ENCODE measurements at regions not wholly inside any gene's neighbourhood (a gene's known extent, or its start where the extent isn't known, plus 50 kb on each side); places are given as distances from the start of the nearest gene placed in this dataset.

- no peak for TF ChIP-seq CTCF (IDR thresholded peaks at IDR 0.05; ENCODE audit: insufficient read depth, low read length, severe bottlenecking)
- Histone ChIP-seq H3K27me3 (ENCODE audit: control insufficient read depth, insufficient read depth, low read length) (no peaks in the 10 kb centered on the region), H3K4me3 (ENCODE audit: low read depth, low read length) (no peak overlapping the region), H3K36me3 (ENCODE audit: control insufficient read depth, insufficient read depth, low read length) (no peaks in the 10 kb centered on the region)
- FAIRE-seq (no peak), DNase-seq (ENCODE audit: low read depth) (peak; percentile 81)
Measured at GRCh38 chr12:92051441-92051840, 94.2 kb downstream of the BTG1 start.

GRCh38 chr12:92049403-92049802 is 96.2 kb downstream of the BTG1 start:
- H3K36me3 ChIP-seq (ENCODE audit: control insufficient read depth, insufficient read depth, low read length): no peaks in the 10 kb centered on the region
- no peak for DNase-seq (ENCODE audit: low read depth)
- no peaks in the 10 kb centered on the region for H3K27me3 ChIP-seq (ENCODE audit: control insufficient read depth, insufficient read depth, low read length)
- FAIRE-seq: peak; percentile 64
- TF ChIP-seq CTCF (IDR thresholded peaks at IDR 0.05; ENCODE audit: insufficient read depth, low read length, severe bottlenecking): no peak
- H3K4me3 ChIP-seq (ENCODE audit: low read depth, low read length): no peak overlapping the region

- TF ChIP-seq CTCF (IDR thresholded peaks at IDR 0.05; ENCODE audit: insufficient read depth, low read length, severe bottlenecking): no peak
- Histone ChIP-seq H3K4me3 (ENCODE audit: low read depth, low read length) (no peak overlapping the region), H3K27me3 (ENCODE audit: control insufficient read depth, insufficient read depth, low read length) (no peaks in the 10 kb centered on the region), H3K36me3 (ENCODE audit: control insufficient read depth, insufficient read depth, low read length) (no peaks in the 10 kb centered on the region)
- FAIRE-seq (no peak), DNase-seq (ENCODE audit: low read depth) (no peak)
Measured at GRCh38 chr12:92047393-92047826, 98.2 kb downstream of the BTG1 start.

- FAIRE-seq (no peak), DNase-seq (ENCODE audit: low read depth) (no peak)
- Histone ChIP-seq H3K4me3 (ENCODE audit: low read depth, low read length) (no peak overlapping the region), H3K27me3 (ENCODE audit: control insufficient read depth, insufficient read depth, low read length) (no peaks in the 10 kb centered on the region), H3K36me3 (ENCODE audit: control insufficient read depth, insufficient read depth, low read length) (no peaks in the 10 kb centered on the region)
- TF ChIP-seq CTCF (IDR thresholded peaks at IDR 0.05; ENCODE audit: insufficient read depth, low read length, severe bottlenecking): no peak
Measured at GRCh38 chr12:92046557-92047392, 98.9 kb downstream of the BTG1 start.

GRCh38 chr12:92045852-92046251 is 99.8 kb downstream of the BTG1 start:
- Histone ChIP-seq H3K4me3 (ENCODE audit: low read depth, low read length) (no peak overlapping the region), H3K27me3 (ENCODE audit: control insufficient read depth, insufficient read depth, low read length) (no peaks in the 10 kb centered on the region), H3K36me3 (ENCODE audit: control insufficient read depth, insufficient read depth, low read length) (no peaks in the 10 kb centered on the region)
- DNase-seq (ENCODE audit: low read depth) (no peak), FAIRE-seq (peak; percentile 60)
- TF ChIP-seq CTCF (IDR thresholded peaks at IDR 0.05; ENCODE audit: insufficient read depth, low read length, severe bottlenecking): no peak

GRCh38 chr12:92044435-92044834 is 101.2 kb downstream of the BTG1 start:
- Histone ChIP-seq H3K4me3 (ENCODE audit: low read depth, low read length) (no peak overlapping the region), H3K27me3 (ENCODE audit: control insufficient read depth, insufficient read depth, low read length) (no peaks in the 10 kb centered on the region), H3K36me3 (ENCODE audit: control insufficient read depth, insufficient read depth, low read length) (no peaks in the 10 kb centered on the region)
- TF ChIP-seq CTCF (IDR thresholded peaks at IDR 0.05; ENCODE audit: insufficient read depth, low read length, severe bottlenecking): no peak
- no peak for FAIRE-seq
- peak; percentile 38 for DNase-seq (ENCODE audit: low read depth)

Measured in bronchial epithelial cell (primary cell).